ENCODE measurements at regions not wholly inside any gene's neighbourhood (a gene's known extent, or its start where the extent isn't known, plus 50 kb on each side); places are given as distances from the start of the nearest gene placed in this dataset.
"Not testable (repeated sequence)": the region's sequence is repeated elsewhere in the genome, so short reads cannot be mapped to it uniquely, and the experiment has no call there.

DNA sequence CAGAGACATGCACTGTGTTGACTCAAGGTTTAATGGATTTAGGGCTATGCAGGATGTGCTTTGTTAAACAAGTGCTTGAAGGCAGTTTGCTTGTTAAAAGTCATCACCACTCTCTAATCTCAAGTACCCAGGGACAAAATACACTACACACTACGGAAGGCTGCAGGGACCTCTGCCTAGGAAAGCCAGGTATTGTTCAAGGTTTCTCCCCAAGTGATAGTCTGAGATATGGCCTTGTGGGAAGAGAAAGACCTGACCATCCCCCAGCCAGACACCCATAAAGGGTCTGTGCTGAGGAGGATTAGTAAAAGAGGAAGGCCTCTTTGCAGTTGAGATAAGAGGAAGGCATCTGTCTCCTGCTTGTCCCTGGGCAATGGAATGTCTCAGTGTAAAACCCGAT is 781.7 kb downstream of the SPATA31A6 start:
- TF ChIP-seq, protein P1, sequence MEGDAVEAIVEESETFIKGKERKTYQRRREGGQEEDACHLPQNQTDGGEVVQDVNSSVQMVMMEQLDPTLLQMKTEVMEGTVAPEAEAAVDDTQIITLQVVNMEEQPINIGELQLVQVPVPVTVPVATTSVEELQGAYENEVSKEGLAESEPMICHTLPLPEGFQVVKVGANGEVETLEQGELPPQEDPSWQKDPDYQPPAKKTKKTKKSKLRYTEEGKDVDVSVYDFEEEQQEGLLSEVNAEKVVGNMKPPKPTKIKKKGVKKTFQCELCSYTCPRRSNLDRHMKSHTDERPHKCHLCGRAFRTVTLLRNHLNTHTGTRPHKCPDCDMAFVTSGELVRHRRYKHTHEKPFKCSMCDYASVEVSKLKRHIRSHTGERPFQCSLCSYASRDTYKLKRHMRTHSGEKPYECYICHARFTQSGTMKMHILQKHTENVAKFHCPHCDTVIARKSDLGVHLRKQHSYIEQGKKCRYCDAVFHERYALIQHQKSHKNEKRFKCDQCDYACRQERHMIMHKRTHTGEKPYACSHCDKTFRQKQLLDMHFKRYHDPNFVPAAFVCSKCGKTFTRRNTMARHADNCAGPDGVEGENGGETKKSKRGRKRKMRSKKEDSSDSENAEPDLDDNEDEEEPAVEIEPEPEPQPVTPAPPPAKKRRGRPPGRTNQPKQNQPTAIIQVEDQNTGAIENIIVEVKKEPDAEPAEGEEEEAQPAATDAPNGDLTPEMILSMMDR (IDR thresholded peaks at IDR 0.05; ENCODE audit: extremely low read depth in 1 of 2, insufficient read depth in 1 of 2, low read depth in 1 of 2, low read length in 2 of 2): not testable (repeated sequence)
- not testable (repeated sequence) for TF ChIP-seq POLR2AphosphoS5 (IDR thresholded peaks at IDR 0.05; ENCODE audit: insufficient read depth, low read depth, low read length); POLR2A (IDR thresholded peaks at IDR 0.05; ENCODE audit: low read depth, low read length); EZH2 (IDR thresholded peaks at IDR 0.05; ENCODE audit: borderline replicate concordance, low read depth, low read length, severe bottlenecking); MYC (IDR thresholded peaks at IDR 0.05; ENCODE audit: low read depth, low read length); JUN (IDR thresholded peaks at IDR 0.05; ENCODE audit: borderline replicate concordance, insufficient read depth, insufficient read length, low read depth)

Measured in endothelial cell of umbilical vein (primary cell).